ENCODE measurements at regions not wholly inside any gene's neighbourhood (a gene's known extent, or its start where the extent isn't known, plus 50 kb on each side); places are given as distances from the start of the nearest gene placed in this dataset.

DNA sequence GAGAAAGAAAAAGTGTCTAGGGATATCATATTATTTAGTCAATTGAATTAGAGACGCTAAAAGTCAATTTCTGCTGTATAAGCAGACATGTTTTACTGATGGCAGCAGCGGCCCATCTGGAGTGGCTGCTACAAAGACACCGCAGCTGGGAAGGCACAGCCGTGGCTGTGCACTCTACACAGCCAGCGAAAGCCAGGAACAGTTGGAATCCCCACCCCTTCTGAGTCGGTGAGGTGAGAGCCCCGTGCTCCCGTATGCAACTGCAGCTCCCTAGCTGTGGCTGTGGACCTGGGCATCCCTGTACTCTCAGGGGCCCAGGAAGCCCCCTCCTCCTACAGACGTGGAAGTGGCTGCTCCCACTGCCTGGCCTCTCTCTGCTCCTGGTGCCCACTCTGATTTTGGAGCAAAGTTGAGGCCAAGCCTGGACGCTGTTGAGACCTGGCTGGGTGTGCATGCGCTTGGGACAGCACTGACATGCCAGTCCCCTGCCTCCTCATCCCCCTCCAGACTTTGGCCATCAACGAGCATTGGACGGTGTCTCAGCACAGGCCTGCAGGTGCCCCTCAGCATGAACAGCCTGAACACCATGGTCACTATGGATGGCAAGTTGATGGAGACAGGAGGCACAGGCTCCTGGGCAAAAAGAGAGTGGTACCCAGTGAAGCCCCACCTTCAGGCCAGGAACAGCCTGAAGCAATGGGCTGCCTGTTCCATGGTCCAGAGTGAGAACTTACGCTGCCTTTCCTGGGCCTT, 944.0 kb upstream of the MIR17HG start:
- no peaks in the 10 kb centered on the region for H3K4me1 ChIP-seq (ENCODE audit: insufficient read depth)
- DNase-seq: no peak
- intact Hi-C loops (cut with DNase I): no loop called here

DNA sequence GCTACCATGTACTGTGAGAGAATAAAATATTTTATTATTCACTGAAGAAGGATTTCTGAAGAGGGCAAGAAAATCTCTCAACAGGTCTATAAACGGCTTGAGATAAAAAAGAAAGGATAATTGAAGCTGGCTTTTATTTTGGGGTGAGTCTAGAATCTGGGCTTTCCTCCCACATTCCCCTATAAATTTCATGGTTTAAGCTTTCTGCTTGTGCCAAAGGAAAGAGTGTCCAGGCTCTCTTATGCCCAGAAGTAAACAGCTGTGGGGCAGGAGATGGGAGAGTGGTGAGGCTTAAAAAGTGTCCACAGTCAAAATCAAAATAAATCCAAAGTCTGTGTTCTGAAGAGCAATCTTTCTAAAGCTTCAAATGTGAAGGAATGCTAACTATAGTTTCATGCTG, 942.2 kb upstream of the MIR17HG start:
- H3K27ac ChIP-seq: no peak overlapping the region
- TF ChIP-seq, protein P1, sequence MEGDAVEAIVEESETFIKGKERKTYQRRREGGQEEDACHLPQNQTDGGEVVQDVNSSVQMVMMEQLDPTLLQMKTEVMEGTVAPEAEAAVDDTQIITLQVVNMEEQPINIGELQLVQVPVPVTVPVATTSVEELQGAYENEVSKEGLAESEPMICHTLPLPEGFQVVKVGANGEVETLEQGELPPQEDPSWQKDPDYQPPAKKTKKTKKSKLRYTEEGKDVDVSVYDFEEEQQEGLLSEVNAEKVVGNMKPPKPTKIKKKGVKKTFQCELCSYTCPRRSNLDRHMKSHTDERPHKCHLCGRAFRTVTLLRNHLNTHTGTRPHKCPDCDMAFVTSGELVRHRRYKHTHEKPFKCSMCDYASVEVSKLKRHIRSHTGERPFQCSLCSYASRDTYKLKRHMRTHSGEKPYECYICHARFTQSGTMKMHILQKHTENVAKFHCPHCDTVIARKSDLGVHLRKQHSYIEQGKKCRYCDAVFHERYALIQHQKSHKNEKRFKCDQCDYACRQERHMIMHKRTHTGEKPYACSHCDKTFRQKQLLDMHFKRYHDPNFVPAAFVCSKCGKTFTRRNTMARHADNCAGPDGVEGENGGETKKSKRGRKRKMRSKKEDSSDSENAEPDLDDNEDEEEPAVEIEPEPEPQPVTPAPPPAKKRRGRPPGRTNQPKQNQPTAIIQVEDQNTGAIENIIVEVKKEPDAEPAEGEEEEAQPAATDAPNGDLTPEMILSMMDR (IDR thresholded peaks at IDR 0.05): no peak
- TF ChIP-seq EP300 (IDR thresholded peaks at IDR 0.05): no peak
- no peak for TF ChIP-seq POLR2A (IDR thresholded peaks at IDR 0.05)

More for the DNA sequence above, 944.0 kb upstream of the MIR17HG start:
- Histone ChIP-seq H3K27me3 (no peaks in the 10 kb centered on the region), H3K36me3 (no peaks in the 10 kb centered on the region), H3K27ac (no peak overlapping the region), H3K4me3 (no peak overlapping the region), H3K9me3 (peaks cover 0 to 3% of the 10 kb centered on the region in 2 donors)
- WGBS, 3 donors: 90 to 94% (median 91%) methylated on average over 13 to 14 of the region's 14 CpGs
- TF ChIP-seq POLR2A (IDR thresholded peaks at IDR 0.05) (no peak), EP300 (IDR thresholded peaks at IDR 0.05) (no peak)
- TF ChIP-seq, protein P1 (IDR thresholded peaks at IDR 0.05): no peak

DNA sequence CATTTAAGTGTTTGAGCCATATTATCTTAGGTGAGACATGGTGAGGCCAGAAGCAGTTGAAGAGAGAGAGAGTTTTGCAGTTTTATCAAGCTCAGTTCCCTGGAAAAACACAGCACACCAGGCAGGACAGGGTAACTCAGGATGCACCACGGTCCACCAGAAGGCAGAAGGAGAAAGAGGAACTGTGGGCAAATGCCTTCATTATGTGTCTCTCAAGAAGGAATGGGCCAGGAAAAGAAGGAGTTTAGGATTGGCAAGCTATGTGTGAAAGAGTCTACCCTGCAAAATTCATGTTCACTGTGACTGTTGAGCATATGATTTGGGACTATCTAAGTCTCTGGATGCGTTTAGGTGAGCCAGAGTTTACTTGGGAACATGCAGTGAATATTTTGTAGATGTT, 934.5 kb upstream of the MIR17HG start:
- WGBS, 3 donors: 68 to 77% (median 70%) methylated on average over 2 of the region's 2 CpGs
- H3K9me3 ChIP-seq: no peaks in the 10 kb centered on the region
- no peaks in the 10 kb centered on the region for H3K4me1 ChIP-seq (ENCODE audit: insufficient read depth)
- intact Hi-C loops (cut with DNase I): no loop called here
- no peak overlapping the region for H3K4me3 ChIP-seq
- no peak for DNase-seq
- TF ChIP-seq EP300 (IDR thresholded peaks at IDR 0.05): no peak
- no peak for TF ChIP-seq POLR2A (IDR thresholded peaks at IDR 0.05)
- TF ChIP-seq, protein P1 (IDR thresholded peaks at IDR 0.05): no peak
- H3K36me3 ChIP-seq: no peaks in the 10 kb centered on the region
- H3K27ac ChIP-seq: no peak overlapping the region
- no peaks in the 10 kb centered on the region for H3K27me3 ChIP-seq

More for the DNA sequence above, 942.2 kb upstream of the MIR17HG start:
- Histone ChIP-seq H3K4me1 (ENCODE audit: insufficient read depth) (no peaks in the 10 kb centered on the region), H3K27me3 (no peaks in the 10 kb centered on the region), H3K36me3 (no peaks in the 10 kb centered on the region), H3K9me3 (peaks cover 0 to 3% of the 10 kb centered on the region in 2 donors), H3K4me3 (no peak overlapping the region)
- no peak for DNase-seq
- 10 to 21% (median 15%) methylated on average over 1 of the region's 1 CpG for WGBS, 3 donors
- intact Hi-C loops (cut with DNase I): no loop called here

DNA sequence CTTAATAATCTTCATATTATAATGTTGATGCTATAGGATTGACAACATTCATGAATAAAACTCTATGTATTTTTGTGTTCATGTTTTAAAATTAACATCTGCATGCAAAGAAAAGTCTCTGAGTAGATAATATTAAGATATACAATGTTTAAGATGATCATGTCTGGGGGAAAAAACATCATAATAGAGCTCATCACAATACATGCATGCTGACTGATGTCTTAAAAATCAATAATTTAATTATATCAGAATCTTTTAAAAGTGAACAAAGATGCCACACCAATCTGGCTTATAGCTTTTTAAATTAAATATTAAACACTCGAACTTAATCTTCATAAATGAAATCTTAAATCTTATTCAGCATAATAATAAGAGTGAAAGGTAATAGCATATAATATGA, 933.9 kb upstream of the MIR17HG start:
- no peak overlapping the region for H3K27ac ChIP-seq
- H3K36me3 ChIP-seq: no peaks in the 10 kb centered on the region
- TF ChIP-seq, protein P1 (IDR thresholded peaks at IDR 0.05): no peak
- no peak for TF ChIP-seq POLR2A (IDR thresholded peaks at IDR 0.05)
- no peak for TF ChIP-seq EP300 (IDR thresholded peaks at IDR 0.05)
- no peak for DNase-seq
- H3K4me1 ChIP-seq (ENCODE audit: insufficient read depth): no peaks in the 10 kb centered on the region
- no peaks in the 10 kb centered on the region for H3K27me3 ChIP-seq
- intact Hi-C loops (cut with DNase I): no loop called here
- WGBS, 3 donors: 0 to 3% (median 3%) methylated on average over 1 of the region's 1 CpG
- no peak overlapping the region for H3K4me3 ChIP-seq
- H3K9me3 ChIP-seq: no peaks in the 10 kb centered on the region

Measured in ovary (tissue), 7 donors.